ENCODE measurements at regions not wholly inside any gene's neighbourhood (a gene's known extent, or its start where the extent isn't known, plus 50 kb on each side); places are given as distances from the start of the nearest gene placed in this dataset.

- Mint-ChIP-seq H3K4me3 (no peak overlapping the region), H3K9me3 (no peaks in the 10 kb centered on the region), H3K36me3 (ENCODE audit: low read depth) (no peaks in the 10 kb centered on the region), H3K4me1 (no peaks in the 10 kb centered on the region), H3K27me3 (no peaks in the 10 kb centered on the region), H3K27ac (no peak overlapping the region)
- TF ChIP-seq, protein P1, sequence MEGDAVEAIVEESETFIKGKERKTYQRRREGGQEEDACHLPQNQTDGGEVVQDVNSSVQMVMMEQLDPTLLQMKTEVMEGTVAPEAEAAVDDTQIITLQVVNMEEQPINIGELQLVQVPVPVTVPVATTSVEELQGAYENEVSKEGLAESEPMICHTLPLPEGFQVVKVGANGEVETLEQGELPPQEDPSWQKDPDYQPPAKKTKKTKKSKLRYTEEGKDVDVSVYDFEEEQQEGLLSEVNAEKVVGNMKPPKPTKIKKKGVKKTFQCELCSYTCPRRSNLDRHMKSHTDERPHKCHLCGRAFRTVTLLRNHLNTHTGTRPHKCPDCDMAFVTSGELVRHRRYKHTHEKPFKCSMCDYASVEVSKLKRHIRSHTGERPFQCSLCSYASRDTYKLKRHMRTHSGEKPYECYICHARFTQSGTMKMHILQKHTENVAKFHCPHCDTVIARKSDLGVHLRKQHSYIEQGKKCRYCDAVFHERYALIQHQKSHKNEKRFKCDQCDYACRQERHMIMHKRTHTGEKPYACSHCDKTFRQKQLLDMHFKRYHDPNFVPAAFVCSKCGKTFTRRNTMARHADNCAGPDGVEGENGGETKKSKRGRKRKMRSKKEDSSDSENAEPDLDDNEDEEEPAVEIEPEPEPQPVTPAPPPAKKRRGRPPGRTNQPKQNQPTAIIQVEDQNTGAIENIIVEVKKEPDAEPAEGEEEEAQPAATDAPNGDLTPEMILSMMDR (IDR thresholded peaks at IDR 0.05): no peak
- CTCF ChIA-PET: no interaction called here
- intact Hi-C loops (cut with micrococcal nuclease): no loop called here
- POLR2A ChIA-PET: no interaction called here
- DNase-seq: no peak
- ATAC-seq (ENCODE audit: low read depth): no peak
Measured at GRCh38 chr10:64365663-64366062, 844.5 kb downstream of the REEP3 start.

GRCh38 chr10:64368298-64368697, 847.1 kb downstream of the REEP3 start:
- intact Hi-C loops (cut with micrococcal nuclease): no loop called here
- ChIA-PET POLR2A (no interaction called here), CTCF (no interaction called here)
- Mint-ChIP-seq H3K27me3 (no peaks in the 10 kb centered on the region), H3K4me1 (no peaks in the 10 kb centered on the region), H3K27ac (no peak overlapping the region), H3K9me3 (no peaks in the 10 kb centered on the region), H3K36me3 (ENCODE audit: low read depth) (no peaks in the 10 kb centered on the region), H3K4me3 (no peak overlapping the region)
- no peak for ATAC-seq (ENCODE audit: low read depth)
- no peak for DNase-seq
- TF ChIP-seq, protein P1 (IDR thresholded peaks at IDR 0.05): no peak

- no peaks in the 10 kb centered on the region for H3K27me3 Mint-ChIP-seq
- H3K4me1 Mint-ChIP-seq: no peaks in the 10 kb centered on the region
- H3K27ac Mint-ChIP-seq: no peak overlapping the region
- DNase-seq (no peak), ATAC-seq (ENCODE audit: low read depth) (no peak)
- H3K36me3 Mint-ChIP-seq (ENCODE audit: low read depth): no peaks in the 10 kb centered on the region
- ChIA-PET CTCF (no interaction called here), POLR2A (no interaction called here)
- H3K4me3 Mint-ChIP-seq: no peak overlapping the region
- intact Hi-C loops (cut with micrococcal nuclease): no loop called here
- no peaks in the 10 kb centered on the region for H3K9me3 Mint-ChIP-seq
- TF ChIP-seq, protein P1 (IDR thresholded peaks at IDR 0.05): no peak
Measured at GRCh38 chr10:64369885-64370773, 848.9 kb downstream of the REEP3 start.

DNA sequence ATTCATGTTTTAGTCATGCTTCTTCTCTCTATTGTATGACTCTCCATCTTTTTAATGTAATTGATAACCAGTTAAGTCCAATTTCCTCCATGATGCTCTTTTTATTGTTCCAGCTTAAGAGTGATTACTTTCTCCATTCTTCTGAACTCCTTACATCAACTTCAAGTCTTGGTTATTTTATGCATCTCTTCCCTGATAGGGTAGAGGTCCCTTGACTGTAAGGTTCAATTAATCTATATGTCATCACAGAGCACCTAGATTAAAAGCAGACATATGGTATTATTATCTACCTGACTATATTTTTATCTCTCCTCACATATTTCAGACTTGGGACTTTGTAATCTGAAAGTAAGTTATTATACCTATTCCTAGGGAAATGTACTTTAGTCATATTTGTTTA, 853.1 kb downstream of the REEP3 start:
- H3K27me3 Mint-ChIP-seq: no peaks in the 10 kb centered on the region
- POLR2A ChIA-PET: no interaction called here
- no peak overlapping the region for H3K4me3 Mint-ChIP-seq
- ATAC-seq (ENCODE audit: low read depth): no peak
- H3K4me1 Mint-ChIP-seq: no peaks in the 10 kb centered on the region
- no peaks in the 10 kb centered on the region for H3K9me3 Mint-ChIP-seq
- no peak for DNase-seq
- CTCF ChIA-PET: no interaction called here
- intact Hi-C loops (cut with micrococcal nuclease): no loop called here
- no peak overlapping the region for H3K27ac Mint-ChIP-seq
- TF ChIP-seq, protein P1 (IDR thresholded peaks at IDR 0.05): no peak
- no peaks in the 10 kb centered on the region for H3K36me3 Mint-ChIP-seq (ENCODE audit: low read depth)

DNA sequence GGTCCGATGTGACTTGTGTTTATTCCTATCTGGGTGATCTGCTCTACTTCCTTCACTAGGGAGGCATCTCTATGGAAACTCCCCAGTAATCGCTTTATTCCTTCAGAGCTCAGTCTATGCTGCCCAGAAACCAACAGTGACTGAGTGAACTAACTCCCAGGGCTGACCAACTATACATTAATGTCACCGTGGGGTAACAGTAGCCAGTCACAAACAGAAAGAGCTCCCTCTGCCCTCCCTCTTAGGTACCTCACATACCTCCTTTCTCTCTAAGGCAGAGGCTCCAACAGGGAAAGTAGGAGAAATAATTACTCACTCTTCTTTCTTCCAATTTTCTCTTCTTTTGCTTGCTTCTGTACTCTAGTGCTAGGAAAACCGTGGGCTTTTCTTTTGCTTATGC, 855.0 kb downstream of the REEP3 start:
- ATAC-seq (ENCODE audit: low read depth): no peak
- TF ChIP-seq, protein P1 (IDR thresholded peaks at IDR 0.05): no peak
- ChIA-PET POLR2A (no interaction called here), CTCF (no interaction called here)
- Mint-ChIP-seq H3K9me3 (no peaks in the 10 kb centered on the region), H3K4me1 (no peaks in the 10 kb centered on the region), H3K4me3 (no peak overlapping the region), H3K27me3 (no peaks in the 10 kb centered on the region), H3K27ac (no peak overlapping the region), H3K36me3 (ENCODE audit: low read depth) (no peaks in the 10 kb centered on the region)
- no peak for DNase-seq
- intact Hi-C loops (cut with micrococcal nuclease): no loop called here
